ENCODE measurements at regions not wholly inside any gene's neighbourhood (a gene's known extent, or its start where the extent isn't known, plus 50 kb on each side); places are given as distances from the start of the nearest gene placed in this dataset.

GRCh38 chr9:557601-558201, 283.8 kb upstream of the DMRT1 start:
- peak; percentile 91 for ATAC-seq
- no peaks in the 10 kb centered on the region for H3K9me3 Mint-ChIP-seq
- no peak for TF ChIP-seq ETS1 (IDR thresholded peaks at IDR 0.05)
- TF ChIP-seq EZH2phosphoT487 (IDR thresholded peaks at IDR 0.05; ENCODE audit: unreplicated experiment) = no peak
- no peak for TF ChIP-seq POLR2AphosphoS5 (IDR thresholded peaks at IDR 0.05; ENCODE audit: low read depth)
- Histone ChIP-seq H3K4me3 (no peak overlapping the region), H2AFZ (no peak overlapping the region), H3K9me2 (ENCODE audit: insufficient read depth) (no peaks in the 10 kb centered on the region), H3K79me2 (replicated peaks; ENCODE audit: insufficient read depth) (peaks cover 37% of the 10 kb centered on the region), H3K36me3 (ENCODE audit: insufficient read depth) (no peaks in the 10 kb centered on the region), H3K4me1 (ENCODE audit: insufficient read depth) (peaks cover 3% of the 10 kb centered on the region; the same call in 1 of the 2 replicates), H3K27me3 (ENCODE audit: insufficient read depth) (no peaks in the 10 kb centered on the region), H4K20me1 (replicated peaks; ENCODE audit: insufficient read depth) (peaks cover 3% of the 10 kb centered on the region; the same call in 1 of the 2 replicates), H3K27ac (ENCODE audit: low read depth) (no peak overlapping the region), H3K4me2 (no peak overlapping the region), H3F3A (replicated peaks; ENCODE audit: low read depth) (no peaks in the 10 kb centered on the region)
- peaks cover 3% of the 10 kb centered on the region for H3K27me3 Mint-ChIP-seq (ENCODE audit: insufficient read depth, low read depth, poor library complexity)
- H3K27ac Mint-ChIP-seq = no peak overlapping the region; the same call in 1 of the 2 replicates
- peak; percentile 68 for DNase-seq (ENCODE audit: low spot score)
- H3K4me3 Mint-ChIP-seq = no peak overlapping the region
- no peaks in the 10 kb centered on the region for H3K36me3 Mint-ChIP-seq (ENCODE audit: low read depth)
- peaks cover 20% of the 10 kb centered on the region for H3K4me1 Mint-ChIP-seq

GRCh38 chr9:561427-561826, 280.1 kb upstream of the DMRT1 start:
- DNase-seq (ENCODE audit: low spot score) = no peak
- Mint-ChIP-seq H3K36me3 (ENCODE audit: low read depth) (peaks cover 20% of the 10 kb centered on the region), H3K4me1 (peaks cover 20% of the 10 kb centered on the region), H3K27ac (no peak overlapping the region), H3K27me3 (ENCODE audit: insufficient read depth, low read depth, poor library complexity) (peaks cover 3% of the 10 kb centered on the region), H3K9me3 (peaks cover 12% of the 10 kb centered on the region; the same call in 2 of the 3 replicates), H3K4me3 (no peak overlapping the region)
- Histone ChIP-seq H3K79me2 (replicated peaks; ENCODE audit: insufficient read depth) (peaks cover 67% of the 10 kb centered on the region), H3K4me2 (no peak overlapping the region), H3K9me2 (ENCODE audit: insufficient read depth) (no peaks in the 10 kb centered on the region), H3K27me3 (ENCODE audit: insufficient read depth) (no peaks in the 10 kb centered on the region), H3K27ac (ENCODE audit: low read depth) (no peak overlapping the region), H4K20me1 (replicated peaks; ENCODE audit: insufficient read depth) (0 out of 2 replicates have a peak, but pooled peaks cover 3% of the 10 kb centered on the region), H3K4me1 (ENCODE audit: insufficient read depth) (peaks cover 3% of the 10 kb centered on the region; the same call in 1 of the 2 replicates), H3K36me3 (ENCODE audit: insufficient read depth) (no peaks in the 10 kb centered on the region), H3K4me3 (no peak overlapping the region), H2AFZ (no peak overlapping the region), H3F3A (replicated peaks; ENCODE audit: low read depth) (no peaks in the 10 kb centered on the region)
- ATAC-seq = no peak
- no peak for TF ChIP-seq ZNF331 (CRISPR knock-in tag; IDR thresholded peaks at IDR 0.05; ENCODE audit: low read depth)
- TF ChIP-seq JUNB (IDR thresholded peaks at IDR 0.05; ENCODE audit: unreplicated experiment) = no peak
- TF ChIP-seq ZNF114 (CRISPR knock-in tag; IDR thresholded peaks at IDR 0.05) = no peak
- no peak for TF ChIP-seq ETS1 (IDR thresholded peaks at IDR 0.05)
- no peak for TF ChIP-seq POLR2AphosphoS5 (IDR thresholded peaks at IDR 0.05; ENCODE audit: low read depth)
- TF ChIP-seq NANOG (IDR thresholded peaks at IDR 0.05; ENCODE audit: borderline replicate concordance) = no peak
- no peak for TF ChIP-seq STAT1 (IDR thresholded peaks at IDR 0.05; ENCODE audit: unreplicated experiment)
- no peak for TF ChIP-seq CREB1 (CRISPR knock-in tag; IDR thresholded peaks at IDR 0.05; ENCODE audit: low read depth)
- TF ChIP-seq EZH2 (IDR thresholded peaks at IDR 0.05; ENCODE audit: low read depth, unreplicated experiment) = no peak
- TF ChIP-seq EZH2phosphoT487 (IDR thresholded peaks at IDR 0.05; ENCODE audit: unreplicated experiment) = no peak
- no peak for TF ChIP-seq REST (IDR thresholded peaks at IDR 0.05; ENCODE audit: unreplicated experiment)

Measured in GM23338 (cell line).